Liver (tissue), 3 donors: ENCODE measurements at regions not wholly inside any gene's neighbourhood (a gene's known extent, or its start where the extent isn't known, plus 50 kb on each side); places are given as distances from the start of the nearest gene placed in this dataset.

ENCODE experiments used
- ATF3 ChIP-seq: IDR thresholded peaks from 2 replicates; pipeline ENCODE4 v1.6.1; 2016; ENCODE audit warnings: antibody characterized with exemption
- CTCF ChIP-seq: fragments of 150-350 bp; IDR thresholded peaks from 2 replicates; pipeline ENCODE4 v1.5.1; 2017; ENCODE audit warnings: improper control_type of control experiment, low read depth, low read length; ENCODE audit not compliant: missing input control
- MAX ChIP-seq: IDR thresholded peaks from 2 replicates; pipeline ENCODE4 v1.6.1; 2016; ENCODE audit warnings: antibody characterized with exemption
- RAD21 ChIP-seq, 2 donors: IDR thresholded peaks; 2 replicates each; pipeline ENCODE4 v1.6.1; 2016; ENCODE audit warnings: antibody characterized with exemption in 2 of 2, mild to moderate bottlenecking in 2 of 2
- REST ChIP-seq: IDR thresholded peaks from 2 replicates; pipeline ENCODE4 v1.6.1; 2016; ENCODE audit warnings: antibody characterized with exemption, mild to moderate bottlenecking
- RXRA ChIP-seq, 2 donors: IDR thresholded peaks; 2 replicates each; pipeline ENCODE4 v1.6.1; 2017 to 2018; ENCODE audit warnings: antibody characterized with exemption in 2 of 2, mild to moderate bottlenecking in 1 of 2
- SP1 ChIP-seq: IDR thresholded peaks from 2 replicates; pipeline ENCODE4 v1.6.1; 2018; ENCODE audit warnings: antibody characterized with exemption, mild to moderate bottlenecking
- TAF1 ChIP-seq: conservative IDR thresholded peaks from 2 replicates; pipeline ENCODE4 v1.6.1; 2016; ENCODE audit warnings: antibody characterized with exemption, mild to moderate bottlenecking
- YY1 ChIP-seq: IDR thresholded peaks from 2 replicates; pipeline ENCODE4 v1.6.1; 2016; ENCODE audit warnings: antibody characterized with exemption, mild to moderate bottlenecking
- donor health status: healthy.
- donor health status: healthy.

GRCh38 chr7:365593-365992 lies 75.6 kb downstream of the FOXL3 start:
- TF ChIP-seq CTCF (no peak), MAX (no peak), REST (no peak), TAF1 (no peak), RXRA (IDR thresholded peaks at IDR 0.05) (no peak), SP1 (no peak), YY1 (no peak), RAD21 (IDR thresholded peaks at IDR 0.05) (no peak), ATF3 (no peak)
